Skin epidermis (tissue), 12 donors: ENCODE measurements at regions not wholly inside any gene's neighbourhood (a gene's known extent, or its start where the extent isn't known, plus 50 kb on each side); places are given as distances from the start of the nearest gene placed in this dataset.

Experiments used
- H3K27ac ChIP-seq, 21 experiments: fragments of 200-600 bp; sonication (generic) in 11 of 21; one replicate each; pipeline ENCODE4 v1.5.0; 2020; ENCODE audit warnings: mild to moderate bottlenecking in 3 of 21, inconsistent platforms in 2 of 21, moderate library complexity in 2 of 21
- H3K4me3 ChIP-seq, 7 experiments: fragments of 200-600 bp; sonication (generic) in 2 of 7; one replicate each; pipeline ENCODE4 v1.5.0; 2020; ENCODE audit warnings: inconsistent platforms in 2 of 7, mild to moderate bottlenecking in 2 of 7, moderate library complexity in 1 of 7

- H3K27ac ChIP-seq: no peak overlapping the region
- no peak overlapping the region for H3K4me3 ChIP-seq
Measured at GRCh38 chr22:49258107-49259010, 569.3 kb downstream of the BRD1 start.

GRCh38 chr22:49257551-49257961 is 570.1 kb downstream of the BRD1 start:
- H3K27ac ChIP-seq: no peak overlapping the region
- H3K4me3 ChIP-seq: no peak overlapping the region

DNA sequence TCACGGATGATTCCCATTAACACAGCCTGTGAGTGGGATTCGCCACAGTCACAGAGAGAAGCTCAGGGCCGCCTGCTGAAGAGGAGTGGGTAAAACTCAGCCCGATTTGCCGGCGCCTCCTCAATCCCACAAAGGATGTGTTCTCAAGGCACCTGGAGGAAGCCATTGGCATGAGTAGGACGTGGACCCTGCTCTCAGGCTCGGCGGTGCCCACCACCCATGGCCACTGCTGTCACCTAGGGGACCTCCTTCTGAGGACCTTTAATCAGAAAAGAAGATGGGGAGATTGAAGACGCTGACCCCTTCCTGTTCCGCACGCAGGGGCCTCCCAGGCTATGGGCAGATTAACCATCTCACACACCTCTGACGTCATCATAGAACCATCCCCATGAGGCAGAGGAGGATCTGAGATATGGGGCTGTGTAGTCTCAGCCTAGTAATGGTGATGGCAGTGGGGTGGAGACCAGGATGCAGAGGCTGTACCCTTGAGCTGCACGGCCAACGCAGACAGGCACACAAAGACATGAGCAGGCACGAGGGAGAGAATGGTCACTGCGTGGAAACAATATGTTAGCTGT is 571.8 kb downstream of the BRD1 start:
- Histone ChIP-seq H3K27ac (no peak overlapping the region), H3K4me3 (no peak overlapping the region)

GRCh38 chr22:49255154-49255553 is 572.5 kb downstream of the BRD1 start:
- Histone ChIP-seq H3K4me3 (no peak overlapping the region), H3K27ac (no peak overlapping the region)

- H3K4me3 ChIP-seq: no peak overlapping the region
- H3K27ac ChIP-seq: no peak overlapping the region
Measured at GRCh38 chr22:49253656-49254055, 574.0 kb downstream of the BRD1 start.

DNA sequence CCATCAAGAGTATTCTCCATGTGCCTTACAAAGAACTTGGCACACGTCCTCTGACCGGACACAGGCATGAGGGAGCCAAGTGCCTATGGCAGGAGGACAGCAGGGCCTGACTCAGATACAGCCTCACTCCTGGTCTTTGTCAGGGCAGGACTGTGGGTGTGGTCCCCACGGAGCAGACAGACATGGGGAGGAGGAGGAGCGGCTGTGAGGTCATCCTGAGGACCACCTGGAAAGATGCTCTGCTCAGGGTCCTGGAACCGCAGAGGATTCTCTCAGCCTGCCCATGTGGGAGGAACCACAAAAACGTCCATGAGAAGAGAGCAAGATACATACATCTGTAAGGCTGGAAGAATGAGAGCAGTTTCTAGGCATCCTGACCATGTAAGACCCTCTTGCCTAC is 576.3 kb downstream of the BRD1 start:
- Histone ChIP-seq H3K4me3 (no peak overlapping the region), H3K27ac (no peak overlapping the region)

GRCh38 chr22:49247194-49247924 is 580.3 kb downstream of the BRD1 start:
- no peak overlapping the region for H3K27ac ChIP-seq
- H3K4me3 ChIP-seq: no peak overlapping the region

DNA sequence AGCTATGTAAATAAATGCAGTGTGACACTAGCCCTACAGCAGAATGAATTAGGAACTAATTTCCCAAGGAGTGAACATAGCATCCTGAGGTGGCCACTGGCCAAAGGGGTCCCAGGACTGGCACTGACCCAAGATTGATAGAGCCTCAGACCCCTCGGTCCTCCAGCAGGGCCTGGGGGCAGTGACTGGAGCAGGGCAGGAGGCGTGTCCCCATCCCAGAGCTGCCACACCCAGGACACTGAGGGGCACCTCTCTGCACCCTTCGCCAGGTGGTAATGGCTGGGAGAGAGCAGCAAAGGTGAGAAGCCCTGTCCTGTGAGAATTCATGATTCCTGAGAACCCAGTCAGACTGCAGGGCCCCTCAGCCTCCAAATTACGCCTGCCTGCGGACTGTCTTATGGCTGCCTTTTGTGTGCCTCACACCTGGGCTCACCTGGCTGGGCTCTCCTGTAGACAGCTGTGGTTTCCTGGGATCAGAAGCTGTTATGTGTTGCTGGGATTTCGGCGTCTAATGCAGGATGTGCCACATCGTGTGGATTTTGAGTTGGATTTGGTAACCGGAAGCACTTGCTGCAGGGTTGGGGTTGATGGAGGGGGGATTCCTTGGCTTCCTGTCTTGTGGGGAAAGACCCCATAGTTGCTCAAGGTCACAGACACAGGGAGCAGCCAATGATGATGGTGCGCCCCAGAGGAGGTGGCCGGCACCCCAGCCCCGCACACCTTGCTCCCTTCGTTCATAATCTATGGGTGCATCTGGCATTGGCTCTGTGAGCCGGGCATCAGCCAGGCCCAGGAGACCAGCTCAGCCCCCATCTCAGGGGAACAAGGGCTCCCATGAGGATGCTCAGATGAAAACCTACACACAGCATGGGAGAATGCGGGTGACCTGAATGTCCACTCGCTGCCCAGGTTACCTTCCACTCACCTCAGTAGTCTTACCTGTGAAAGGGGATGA is 582.9 kb downstream of the BRD1 start:
- no peak overlapping the region for H3K27ac ChIP-seq

DNA sequence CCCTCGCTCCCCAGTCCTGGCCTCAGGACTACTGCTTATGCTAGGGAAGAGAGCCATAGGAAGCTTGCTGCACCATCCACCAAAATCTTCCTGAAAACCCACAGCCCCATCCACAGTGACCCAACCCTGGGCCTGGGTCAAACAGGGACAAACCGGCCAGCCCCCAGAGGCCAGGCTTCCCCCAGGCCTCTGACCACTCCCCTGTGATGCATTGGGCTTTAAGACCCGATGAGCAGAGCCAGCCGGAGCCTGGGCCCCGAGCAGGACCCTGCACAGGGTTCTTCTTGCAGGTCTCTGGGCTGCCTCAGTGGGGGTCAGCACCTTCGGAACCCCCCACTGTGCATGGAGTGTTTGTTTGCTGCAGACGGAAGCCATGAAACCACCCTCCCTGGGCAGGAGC is 583.7 kb downstream of the BRD1 start:
- Histone ChIP-seq H3K4me3 (no peak overlapping the region), H3K27ac (no peak overlapping the region)

More for the DNA sequence above, 582.9 kb downstream of the BRD1 start:
- H3K4me3 ChIP-seq: no peak overlapping the region

DNA sequence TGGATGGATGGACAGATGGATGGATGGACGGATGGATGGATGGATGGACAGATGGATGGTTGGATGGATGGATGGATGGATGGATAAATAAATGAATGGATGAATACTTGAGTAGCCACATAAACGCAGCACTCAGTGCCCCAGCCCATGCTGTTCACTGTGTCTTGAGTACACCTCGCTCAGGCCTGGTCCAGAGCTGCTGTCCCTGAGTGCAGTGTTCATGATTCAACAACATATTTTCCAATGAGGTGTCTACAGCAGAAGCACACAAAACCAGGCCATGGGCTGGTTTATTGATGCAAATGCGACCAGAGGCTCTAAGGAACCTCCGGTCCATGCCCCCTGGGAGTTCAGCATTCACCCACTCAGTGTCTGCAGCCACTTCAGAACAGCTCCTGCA is 584.3 kb downstream of the BRD1 start:
- Histone ChIP-seq H3K27ac (no peak overlapping the region), H3K4me3 (no peak overlapping the region)

DNA sequence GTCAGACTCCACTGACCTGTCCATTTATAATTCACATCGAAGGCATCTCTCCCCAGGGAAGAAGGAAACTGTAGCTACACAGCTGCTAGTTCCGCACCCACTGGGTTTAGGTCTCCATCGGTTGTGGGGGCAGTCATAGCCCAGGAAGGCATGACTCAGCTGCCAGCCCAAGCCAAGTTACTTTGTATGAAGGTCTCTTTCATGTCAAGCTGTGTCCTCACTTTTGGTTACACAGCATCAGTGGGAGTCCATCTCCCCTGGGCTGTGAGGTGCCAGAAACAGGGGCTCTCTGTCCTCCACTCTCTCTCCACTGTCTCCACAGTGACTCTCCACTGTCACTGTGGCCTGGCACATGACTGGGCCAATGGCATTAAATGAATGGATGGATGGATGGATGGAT is 585.2 kb downstream of the BRD1 start:
- Histone ChIP-seq H3K4me3 (no peak overlapping the region), H3K27ac (no peak overlapping the region)

DNA sequence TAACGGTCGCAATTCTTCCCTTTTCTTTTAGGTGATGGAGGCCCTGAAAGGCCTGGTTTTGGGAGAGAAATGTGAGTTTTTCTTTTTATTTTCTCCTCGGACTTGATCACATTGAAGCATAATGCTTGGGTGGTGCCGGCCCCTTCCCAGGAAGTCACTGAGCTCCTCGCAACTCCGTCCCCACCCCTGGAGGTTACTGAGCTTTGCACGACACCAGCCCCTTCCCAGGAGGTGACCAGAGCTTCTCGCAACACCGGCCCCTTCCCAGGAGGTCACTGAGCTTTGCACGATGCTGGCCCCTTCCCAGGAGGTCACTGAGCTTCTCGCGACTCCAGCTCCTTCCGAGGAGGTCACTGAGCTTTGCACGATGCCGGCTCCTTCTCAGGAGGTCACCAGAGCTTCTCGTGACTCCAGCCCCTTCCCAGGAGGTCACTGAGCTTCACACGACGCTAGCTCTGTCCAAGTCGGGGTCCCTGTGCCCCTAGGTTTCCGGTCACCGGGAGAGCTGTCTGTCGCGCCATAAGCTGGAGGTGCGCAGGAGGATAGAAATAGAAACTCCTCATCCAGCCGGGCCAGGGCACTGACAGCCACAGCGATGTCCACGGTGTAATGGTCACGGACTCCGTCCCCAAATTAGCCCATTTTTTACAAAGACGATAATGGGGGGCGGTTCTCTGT is 586.4 kb downstream of the BRD1 start:
- Histone ChIP-seq H3K4me3 (no peak overlapping the region), H3K27ac (no peak overlapping the region)

GRCh38 chr22:49240472-49240871 is 587.2 kb downstream of the BRD1 start:
- Histone ChIP-seq H3K27ac (no peak overlapping the region), H3K4me3 (no peak overlapping the region)

- no peak overlapping the region for H3K27ac ChIP-seq
Measured at GRCh38 chr22:49240016-49240380, 587.7 kb downstream of the BRD1 start.

GRCh38 chr22:49239264-49240015 is 588.2 kb downstream of the BRD1 start:
- no peak overlapping the region for H3K27ac ChIP-seq
- no peak overlapping the region for H3K4me3 ChIP-seq

More at GRCh38 chr22:49240016-49240380, 587.7 kb downstream of the BRD1 start:
- H3K4me3 ChIP-seq: no peak overlapping the region

- Histone ChIP-seq H3K27ac (no peak overlapping the region), H3K4me3 (no peak overlapping the region)
Measured at GRCh38 chr22:49238181-49239141, 589.2 kb downstream of the BRD1 start.

DNA sequence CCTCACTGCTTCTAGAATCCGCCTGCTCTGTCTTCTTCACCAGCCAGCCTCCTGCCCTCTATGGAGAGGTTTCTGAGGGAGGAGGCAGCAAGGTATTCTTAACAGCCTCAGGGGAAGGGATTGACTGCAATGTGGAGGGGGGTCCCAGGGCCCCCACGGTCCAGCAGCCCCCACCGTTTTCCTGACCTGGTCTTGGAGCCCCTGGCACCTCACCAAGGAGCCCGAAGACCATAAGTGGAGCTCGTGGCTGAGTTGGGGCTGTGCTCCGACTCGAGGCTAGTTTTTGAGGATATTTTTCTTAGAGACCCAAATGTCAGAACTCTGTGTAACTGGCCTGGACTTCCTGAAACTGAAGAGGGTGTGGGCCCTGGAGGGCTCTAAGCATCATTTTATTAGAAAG is 590.0 kb downstream of the BRD1 start:
- Histone ChIP-seq H3K27ac (no peak overlapping the region), H3K4me3 (no peak overlapping the region)
